Body of pancreas (tissue), 4 donors: ENCODE measurements at regions not wholly inside any gene's neighbourhood (a gene's known extent, or its start where the extent isn't known, plus 50 kb on each side); places are given as distances from the start of the nearest gene placed in this dataset.

Experiments
- POLR2A ChIP-seq, 3 donors: fragments of 450-650 bp; IDR thresholded peaks; one replicate each; pipeline ENCODE4 v1.6.1; 2016; ENCODE audit warnings: antibody characterized with exemption in 3 of 3, mild to moderate bottlenecking in 2 of 3
- TF ChIP-seq, protein P1 (sequence below), 7 experiments: fragments of 450-650 bp in 4 of 7; fragments of 200-600 bp in 3 of 7; sonication (generic) in 3 of 7; IDR thresholded peaks; one replicate each; pipeline ENCODE4 v1.5.1; 2016 to 2019; ENCODE audit warnings: antibody characterized with exemption in 7 of 7

DNA sequence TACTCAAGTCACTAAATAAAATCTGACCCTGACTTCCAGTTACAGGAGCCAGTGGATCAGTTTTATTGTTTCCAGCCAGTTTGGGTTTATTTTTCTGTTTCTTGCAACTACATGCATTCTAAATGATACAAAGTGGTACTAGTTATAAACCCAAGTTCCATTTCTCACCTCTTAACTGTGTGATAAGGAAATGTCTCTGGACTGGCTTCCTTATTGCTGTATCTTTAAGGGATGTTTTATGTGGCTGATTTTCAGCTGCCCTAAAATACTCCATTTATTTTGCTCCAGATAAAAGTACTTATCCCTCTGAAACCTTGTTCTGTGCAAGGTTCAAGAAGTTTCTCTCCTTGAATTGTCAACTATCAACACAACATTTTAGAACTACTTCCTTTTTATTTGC, 107.9 kb upstream of the DLX2 start:
- TF ChIP-seq, protein P1, sequence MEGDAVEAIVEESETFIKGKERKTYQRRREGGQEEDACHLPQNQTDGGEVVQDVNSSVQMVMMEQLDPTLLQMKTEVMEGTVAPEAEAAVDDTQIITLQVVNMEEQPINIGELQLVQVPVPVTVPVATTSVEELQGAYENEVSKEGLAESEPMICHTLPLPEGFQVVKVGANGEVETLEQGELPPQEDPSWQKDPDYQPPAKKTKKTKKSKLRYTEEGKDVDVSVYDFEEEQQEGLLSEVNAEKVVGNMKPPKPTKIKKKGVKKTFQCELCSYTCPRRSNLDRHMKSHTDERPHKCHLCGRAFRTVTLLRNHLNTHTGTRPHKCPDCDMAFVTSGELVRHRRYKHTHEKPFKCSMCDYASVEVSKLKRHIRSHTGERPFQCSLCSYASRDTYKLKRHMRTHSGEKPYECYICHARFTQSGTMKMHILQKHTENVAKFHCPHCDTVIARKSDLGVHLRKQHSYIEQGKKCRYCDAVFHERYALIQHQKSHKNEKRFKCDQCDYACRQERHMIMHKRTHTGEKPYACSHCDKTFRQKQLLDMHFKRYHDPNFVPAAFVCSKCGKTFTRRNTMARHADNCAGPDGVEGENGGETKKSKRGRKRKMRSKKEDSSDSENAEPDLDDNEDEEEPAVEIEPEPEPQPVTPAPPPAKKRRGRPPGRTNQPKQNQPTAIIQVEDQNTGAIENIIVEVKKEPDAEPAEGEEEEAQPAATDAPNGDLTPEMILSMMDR (IDR thresholded peaks at IDR 0.05) = no peak
- no peak for TF ChIP-seq POLR2A (IDR thresholded peaks at IDR 0.05)
